Vagina (tissue), 2 donors: ENCODE measurements at regions not wholly inside any gene's neighbourhood (a gene's known extent, or its start where the extent isn't known, plus 50 kb on each side); places are given as distances from the start of the nearest gene placed in this dataset.

Experiments used
- DNase-seq, 2 donors: peaks; one replicate each; pipeline ENCODE4 v3.0.0-alpha.2; 2017; ENCODE audit errors: extremely low spot score in 2 of 2
- H3K27ac ChIP-seq: fragments of 200-600 bp; sonication (generic); one replicate; pipeline ENCODE4 v1.5.1; 2019
- H3K27me3 ChIP-seq: fragments of 200-600 bp; sonication (generic); one replicate; pipeline ENCODE4 v1.5.1; 2019
- H3K36me3 ChIP-seq, 2 donors: fragments of 200-600 bp; sonication (generic); one replicate each; pipeline ENCODE4 v1.5.1; 2017 to 2019
- H3K4me1 ChIP-seq: fragments of 200-600 bp; sonication (generic); one replicate; pipeline ENCODE4 v1.5.1; 2019
- H3K4me3 ChIP-seq, 2 donors: fragments of 200-600 bp; sonication (generic); 1 replicate in 1 of 2; 2 replicates in 1 of 2; pipeline ENCODE4 v1.5.1; 2016 to 2019
- H3K9me3 ChIP-seq: fragments of 200-600 bp; sonication (generic); one replicate; pipeline ENCODE4 v1.5.1; 2019
- POLR2A ChIP-seq, 2 donors: fragments of 450-650 bp; IDR thresholded peaks; one replicate each; pipeline ENCODE4 v1.6.1; 2017; ENCODE audit warnings: antibody characterized with exemption in 2 of 2, mild to moderate bottlenecking in 2 of 2, moderate library complexity in 2 of 2
- POLR2AphosphoS5 ChIP-seq, 2 donors: sonication (generic); formaldehyde crosslinking; IDR thresholded peaks; one replicate each; pipeline ENCODE4 v1.9.0; 2017; ENCODE audit warnings: antibody characterized with exemption in 2 of 2, mild to moderate bottlenecking in 2 of 2, low read depth in 1 of 2; ENCODE audit not compliant: insufficient read depth in 1 of 2
- intact Hi-C: fragments of 100-400 bp; cut with DNase I; formaldehyde crosslinking; loops from one replicate; pipeline ENCODE4 v1.15.1; 2023
- TF ChIP-seq, protein P1 (sequence below), 3 experiments: fragments of 450-650 bp in 2 of 3; fragments of 200-600 bp in 1 of 3; sonication (generic) in 1 of 3; IDR thresholded peaks; one replicate each; pipeline ENCODE4 v1.5.1; 2017 to 2019; ENCODE audit warnings: antibody characterized with exemption in 3 of 3, mild to moderate bottlenecking in 2 of 3, moderate library complexity in 2 of 3

DNA sequence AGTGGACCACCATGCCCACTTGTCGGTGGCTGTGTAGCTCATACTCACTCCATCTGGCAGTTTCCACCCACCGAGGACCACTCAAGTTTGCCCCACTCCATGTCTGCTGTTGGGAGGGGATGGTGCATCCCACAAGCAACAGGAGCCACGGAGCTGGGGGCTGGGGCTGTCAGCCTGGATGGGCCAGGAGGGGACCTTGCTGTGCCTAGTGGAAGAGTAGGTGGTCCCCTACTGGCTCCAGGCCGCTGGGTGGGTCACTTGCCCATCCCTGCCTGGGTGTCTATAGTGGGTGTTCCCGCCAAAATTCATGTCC, 57.0 kb downstream of the SMIM38 start:
- TF ChIP-seq POLR2A (IDR thresholded peaks at IDR 0.05) (no peak), POLR2AphosphoS5 (IDR thresholded peaks at IDR 0.05; ENCODE audit: insufficient read depth in 1 of 2, low read depth in 1 of 2) (no peak)
- TF ChIP-seq, protein P1, sequence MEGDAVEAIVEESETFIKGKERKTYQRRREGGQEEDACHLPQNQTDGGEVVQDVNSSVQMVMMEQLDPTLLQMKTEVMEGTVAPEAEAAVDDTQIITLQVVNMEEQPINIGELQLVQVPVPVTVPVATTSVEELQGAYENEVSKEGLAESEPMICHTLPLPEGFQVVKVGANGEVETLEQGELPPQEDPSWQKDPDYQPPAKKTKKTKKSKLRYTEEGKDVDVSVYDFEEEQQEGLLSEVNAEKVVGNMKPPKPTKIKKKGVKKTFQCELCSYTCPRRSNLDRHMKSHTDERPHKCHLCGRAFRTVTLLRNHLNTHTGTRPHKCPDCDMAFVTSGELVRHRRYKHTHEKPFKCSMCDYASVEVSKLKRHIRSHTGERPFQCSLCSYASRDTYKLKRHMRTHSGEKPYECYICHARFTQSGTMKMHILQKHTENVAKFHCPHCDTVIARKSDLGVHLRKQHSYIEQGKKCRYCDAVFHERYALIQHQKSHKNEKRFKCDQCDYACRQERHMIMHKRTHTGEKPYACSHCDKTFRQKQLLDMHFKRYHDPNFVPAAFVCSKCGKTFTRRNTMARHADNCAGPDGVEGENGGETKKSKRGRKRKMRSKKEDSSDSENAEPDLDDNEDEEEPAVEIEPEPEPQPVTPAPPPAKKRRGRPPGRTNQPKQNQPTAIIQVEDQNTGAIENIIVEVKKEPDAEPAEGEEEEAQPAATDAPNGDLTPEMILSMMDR (IDR thresholded peaks at IDR 0.05) = no peak
- no peak overlapping the region for H3K4me3 ChIP-seq
- peaks cover under 1% of the 10 kb centered on the region for H3K4me1 ChIP-seq
- H3K36me3 ChIP-seq = no peaks in the 10 kb centered on the region
- intact Hi-C loops = no loop called here
- no peaks in the 10 kb centered on the region for H3K9me3 ChIP-seq
- H3K27ac ChIP-seq = no peak overlapping the region
- DNase-seq = peak; percentile 79 to 82
- no peaks in the 10 kb centered on the region for H3K27me3 ChIP-seq

DNA sequence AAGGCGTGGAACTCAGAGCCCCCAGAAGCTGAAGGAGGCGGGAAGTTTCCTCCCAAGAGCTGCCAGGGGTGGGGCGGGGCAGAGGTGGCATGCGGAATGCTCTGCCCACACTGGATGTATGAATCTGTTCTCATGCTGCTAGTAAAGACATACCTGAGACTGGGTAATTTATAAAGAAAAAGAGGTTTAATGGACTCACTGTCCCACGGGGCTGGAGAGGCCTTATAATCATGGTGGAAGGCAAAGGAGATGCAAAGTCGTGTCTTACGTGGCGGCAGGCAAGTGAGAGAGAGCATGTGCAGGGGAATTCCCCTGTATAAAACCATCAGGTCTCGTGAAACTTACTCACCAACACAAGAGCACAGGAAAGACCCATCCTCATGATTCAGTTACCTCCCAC, 57.6 kb downstream of the SMIM38 start:
- Histone ChIP-seq H3K4me3 (no peak overlapping the region), H3K27me3 (no peaks in the 10 kb centered on the region), H3K36me3 (no peaks in the 10 kb centered on the region), H3K9me3 (no peaks in the 10 kb centered on the region), H3K27ac (no peak overlapping the region), H3K4me1 (peaks cover 5% of the 10 kb centered on the region)
- DNase-seq = peak; percentile 40 to 56
- TF ChIP-seq POLR2AphosphoS5 (IDR thresholded peaks at IDR 0.05; ENCODE audit: insufficient read depth in 1 of 2, low read depth in 1 of 2) (no peak), POLR2A (IDR thresholded peaks at IDR 0.05) (no peak)
- TF ChIP-seq, protein P1 (IDR thresholded peaks at IDR 0.05) = no peak
- intact Hi-C loops = no loop called here

DNA sequence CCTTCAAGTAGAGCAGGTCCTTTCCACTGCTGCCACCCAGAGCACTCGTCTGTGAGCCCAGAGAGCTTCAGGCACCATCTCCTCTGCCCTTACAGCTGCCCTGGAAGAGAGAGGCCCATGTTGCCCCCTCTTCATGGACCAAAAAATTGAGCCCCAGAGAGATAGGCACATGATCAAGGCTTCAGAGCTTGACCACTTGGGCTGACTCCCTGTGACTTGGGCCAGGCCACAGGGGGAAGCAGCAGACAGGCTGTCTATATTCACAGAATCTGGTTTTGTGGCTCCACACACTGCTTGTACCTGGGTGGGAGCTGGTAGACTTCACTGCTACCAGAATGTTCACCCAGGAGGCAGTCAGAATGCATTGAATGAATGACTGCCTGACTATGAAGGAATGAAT, 58.2 kb downstream of the SMIM38 start:
- peak in 1 of 2 donors; percentile 52 for DNase-seq
- H3K27ac ChIP-seq = no peak overlapping the region
- TF ChIP-seq POLR2A (IDR thresholded peaks at IDR 0.05) (no peak), POLR2AphosphoS5 (IDR thresholded peaks at IDR 0.05; ENCODE audit: insufficient read depth in 1 of 2, low read depth in 1 of 2) (no peak)
- TF ChIP-seq, protein P1 (IDR thresholded peaks at IDR 0.05) = no peak
- no peaks in the 10 kb centered on the region for H3K36me3 ChIP-seq
- no peaks in the 10 kb centered on the region for H3K9me3 ChIP-seq
- H3K4me1 ChIP-seq = peaks cover 5% of the 10 kb centered on the region
- no peak overlapping the region for H3K4me3 ChIP-seq
- intact Hi-C loops = no loop called here
- no peaks in the 10 kb centered on the region for H3K27me3 ChIP-seq

DNA sequence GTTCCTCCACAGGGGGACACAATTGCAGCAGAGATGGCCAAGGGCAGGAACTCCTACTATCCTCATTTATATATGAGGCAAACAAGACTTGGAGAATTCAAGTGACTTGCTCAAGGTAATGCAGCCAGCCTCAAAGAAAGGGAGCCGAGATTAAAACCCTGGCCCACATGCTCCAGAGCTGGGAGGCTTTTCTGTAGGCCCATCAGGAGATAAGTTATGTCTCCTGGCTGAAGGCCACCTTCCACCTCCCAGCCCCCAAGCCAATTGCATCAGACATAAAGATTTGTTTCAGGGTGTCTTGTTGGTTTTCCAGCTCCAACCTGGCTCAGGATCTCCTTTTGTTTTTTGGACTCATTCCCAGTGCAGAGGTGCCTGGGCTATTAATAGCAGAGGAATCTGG, 59.5 kb downstream of the SMIM38 start:
- intact Hi-C loops = no loop called here
- Histone ChIP-seq H3K27ac (no peak overlapping the region), H3K36me3 (no peaks in the 10 kb centered on the region), H3K27me3 (no peaks in the 10 kb centered on the region), H3K4me3 (no peak overlapping the region), H3K9me3 (no peaks in the 10 kb centered on the region), H3K4me1 (peaks cover 5% of the 10 kb centered on the region)
- TF ChIP-seq POLR2A (IDR thresholded peaks at IDR 0.05) = no peak
- no peak for TF ChIP-seq POLR2AphosphoS5 (IDR thresholded peaks at IDR 0.05; ENCODE audit: insufficient read depth in 1 of 2, low read depth in 1 of 2)
- TF ChIP-seq, protein P1 (IDR thresholded peaks at IDR 0.05) = no peak
- DNase-seq = peak in 1 of 2 donors; percentile 55

DNA sequence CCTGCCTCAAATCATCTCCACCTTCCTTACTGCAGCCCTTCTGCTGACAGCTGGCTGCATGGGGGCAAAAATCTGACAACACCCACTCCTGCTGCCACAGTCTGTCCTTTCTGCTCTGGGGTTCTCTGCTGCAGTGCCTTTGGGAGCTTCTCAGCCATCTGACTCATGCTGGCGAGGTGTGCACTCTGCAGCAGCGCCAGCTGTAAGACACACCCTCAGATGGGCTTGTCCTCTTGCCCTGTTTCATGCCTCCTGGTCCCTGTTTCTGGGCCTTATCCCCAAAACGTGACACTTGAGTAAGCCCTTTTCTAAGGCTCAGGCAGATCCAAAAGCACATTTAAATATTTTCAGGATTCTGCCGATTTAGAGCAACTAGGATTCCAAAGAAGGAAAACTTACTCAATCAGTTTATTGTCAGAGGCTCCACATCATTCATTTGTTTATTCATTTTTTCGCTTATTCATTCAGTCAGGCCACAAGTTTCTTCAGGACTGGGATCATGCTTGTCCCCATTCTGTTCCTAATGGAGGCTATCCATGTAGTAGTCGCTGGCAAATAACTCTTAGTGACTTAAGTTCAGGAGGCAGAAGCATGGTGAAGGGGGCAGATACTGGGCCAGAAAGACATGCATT, 60.2 kb downstream of the SMIM38 start:
- Histone ChIP-seq H3K36me3 (no peaks in the 10 kb centered on the region), H3K9me3 (no peaks in the 10 kb centered on the region), H3K27ac (peak overlapping the region; percentile 40), H3K4me1 (peaks cover 12% of the 10 kb centered on the region), H3K4me3 (no peak overlapping the region), H3K27me3 (no peaks in the 10 kb centered on the region)
- peak; percentile 14 to 19 for TF ChIP-seq POLR2AphosphoS5 (IDR thresholded peaks at IDR 0.05; ENCODE audit: insufficient read depth in 1 of 2, low read depth in 1 of 2)
- TF ChIP-seq, protein P1 (IDR thresholded peaks at IDR 0.05) = no peak
- intact Hi-C loops = no loop called here
- DNase-seq = peak; percentile 76 to 79
